ENCODE measurements at regions not wholly inside any gene's neighbourhood (a gene's known extent, or its start where the extent isn't known, plus 50 kb on each side); places are given as distances from the start of the nearest gene placed in this dataset.

DNA sequence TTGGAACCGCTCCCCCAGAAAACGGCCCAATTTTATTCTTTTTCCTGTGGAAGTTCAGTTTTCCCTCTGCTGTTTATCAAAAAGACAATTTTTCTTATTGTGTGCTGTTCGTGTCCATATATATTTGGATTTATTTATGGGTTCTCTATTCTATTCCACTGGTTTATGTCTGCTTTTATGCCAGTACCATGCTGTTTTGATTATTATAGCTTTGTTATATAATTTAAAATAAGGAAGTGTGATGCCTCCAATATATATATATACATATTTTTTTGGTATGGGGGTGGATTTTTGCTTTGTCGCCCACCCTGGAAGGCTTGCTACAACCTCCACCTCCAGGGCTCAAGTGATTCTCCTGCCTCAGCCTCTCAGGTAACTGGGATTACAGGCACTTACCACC lies 103.3 kb downstream of the TFAP2B start:
- CTCF ChIA-PET: no interaction called here
- H3K9ac ChIP-seq (ENCODE audit: control insufficient read depth, insufficient read depth, low read length): no peak overlapping the region
- no peaks in the 10 kb centered on the region for H3K9me3 ChIP-seq (replicated peaks; ENCODE audit: control insufficient read depth, insufficient read depth, low read length)
- no peaks in the 10 kb centered on the region for H3K27me3 ChIP-seq (replicated peaks in 1 of 2; ENCODE audit: control insufficient read depth in 2 of 2, insufficient read depth in 2 of 2, low read length in 1 of 2)
- POLR2A ChIA-PET: no interaction called here
- DNase-seq (ENCODE audit: low read depth, low spot score) (no peak), ATAC-seq (no peak), FAIRE-seq (no peak)
- no peaks in the 10 kb centered on the region for H3K4me1 ChIP-seq (ENCODE audit: control insufficient read depth, insufficient read depth, low read length)
- H3K27ac ChIP-seq (ENCODE audit: control insufficient read depth, insufficient read depth): no peak overlapping the region
- H3K36me3 ChIP-seq (ENCODE audit: control insufficient read depth in 2 of 2, insufficient read depth in 2 of 2, low read length in 1 of 2): no peaks in the 10 kb centered on the region
- H3K4me3 ChIP-seq: no peak overlapping the region
- in situ Hi-C loops (cut with MboI): no loop called here
- no TSS peak for BruUV-seq (replicated peaks)
- SMC1A ChIA-PET (ENCODE audit: uncharacterized antibody, unreplicated experiment): no interaction called here
- no peak overlapping the region for H2AFZ ChIP-seq (ENCODE audit: control insufficient read depth, low read depth, low read length)
- intact Hi-C loops (cut with micrococcal nuclease; ENCODE audit: unreplicated experiment): no loop called here
- no peaks in the 10 kb centered on the region for H4K20me1 ChIP-seq (ENCODE audit: control insufficient read depth, insufficient read depth)
- 25% methylated on average over 4 of the region's 4 CpGs for WGBS (ENCODE audit: insufficient coverage, insufficient replicate concordance, low lambda C conversion rate, missing lambda C conversion rate)
- TF ChIP-seq ZNF687 (IDR thresholded peaks at IDR 0.05) (no peak), MEF2B (IDR thresholded peaks at IDR 0.05; ENCODE audit: partially characterized antibody, poor library complexity, severe bottlenecking) (no peak), CBFB (IDR thresholded peaks at IDR 0.05; ENCODE audit: low read depth) (no peak), MTA2 (IDR thresholded peaks at IDR 0.05; ENCODE audit: low read depth) (no peak), NFIC (IDR thresholded peaks at IDR 0.05; ENCODE audit: low read depth, low read length) (no peak), SIN3A (IDR thresholded peaks at IDR 0.05; ENCODE audit: low read depth, low read length) (no peak), MEF2A (IDR thresholded peaks at IDR 0.05; ENCODE audit: insufficient read depth, low read depth, low read length) (no peak), ZBED1 (IDR thresholded peaks at IDR 0.05; ENCODE audit: borderline replicate concordance) (no peak), WRNIP1 (IDR thresholded peaks at IDR 0.05; ENCODE audit: borderline replicate concordance, low read depth, low read length) (no peak), SMAD1 (IDR thresholded peaks at IDR 0.05; ENCODE audit: low read depth, partially characterized antibody) (no peak), TARDBP (IDR thresholded peaks at IDR 0.05; ENCODE audit: borderline replicate concordance) (no peak), KDM1A (IDR thresholded peaks at IDR 0.05; ENCODE audit: borderline replicate concordance) (no peak)
- RAD21 ChIA-PET (ENCODE audit: unreplicated experiment): no interaction called here
- H3K79me2 ChIP-seq (ENCODE audit: control insufficient read depth, insufficient read depth, low read length): no peaks in the 10 kb centered on the region
- no peak overlapping the region for H3K4me2 ChIP-seq (ENCODE audit: control insufficient read depth, insufficient read depth)

Data from GM12878 (cell line).